ENCODE measurements at regions not wholly inside any gene's neighbourhood (a gene's known extent, or its start where the extent isn't known, plus 50 kb on each side); places are given as distances from the start of the nearest gene placed in this dataset.

- DNase-seq (ENCODE audit: low read depth in 2 of 2): no peak
- TF ChIP-seq EZH2 (IDR thresholded peaks at IDR 0.05; ENCODE audit: low read length, missing control alignments) (no peak), CTCF (conservative IDR thresholded peaks at IDR 0.05 in 1 of 2, IDR thresholded peaks at IDR 0.05 in 1 of 2; ENCODE audit: low read depth in 1 of 2, low read length in 2 of 2) (no peak)
- no peaks in the 10 kb centered on the region for H3K79me2 ChIP-seq (ENCODE audit: control insufficient read depth, insufficient read depth, low read length)
- H3K9ac ChIP-seq (ENCODE audit: insufficient read depth, low read length): no peak overlapping the region
- H3K4me2 ChIP-seq (ENCODE audit: extremely low read depth, insufficient read depth, low read length): no peak overlapping the region
- H3K27ac ChIP-seq (ENCODE audit: insufficient read depth, low read length): no peak overlapping the region
- no peaks in the 10 kb centered on the region for H4K20me1 ChIP-seq (ENCODE audit: control insufficient read depth, extremely low read depth, insufficient read depth, low read length)
- H3K4me1 ChIP-seq (ENCODE audit: control insufficient read depth, extremely low read depth, insufficient read depth, low read length): no peaks in the 10 kb centered on the region
- H3K27me3 ChIP-seq (ENCODE audit: control insufficient read depth, insufficient read depth, low read length): no peaks in the 10 kb centered on the region
- H3K9me3 ChIP-seq (ENCODE audit: control insufficient read depth, insufficient read depth, low read depth, low read length): no peaks in the 10 kb centered on the region
- H3K36me3 ChIP-seq (ENCODE audit: control insufficient read depth, insufficient read depth, low read length): no peaks in the 10 kb centered on the region
- no peak overlapping the region for H3K4me3 ChIP-seq (replicated peaks in 1 of 4; ENCODE audit: control extremely low read depth in 1 of 4, insufficient read depth in 1 of 4, low read depth in 3 of 4, low read length in 4 of 4)
- no peak overlapping the region for H2AFZ ChIP-seq (ENCODE audit: low read length)
These were observed 412.3 kb downstream of the NPHP4 start for GRCh38 chr1:5579966-5580365.

DNA sequence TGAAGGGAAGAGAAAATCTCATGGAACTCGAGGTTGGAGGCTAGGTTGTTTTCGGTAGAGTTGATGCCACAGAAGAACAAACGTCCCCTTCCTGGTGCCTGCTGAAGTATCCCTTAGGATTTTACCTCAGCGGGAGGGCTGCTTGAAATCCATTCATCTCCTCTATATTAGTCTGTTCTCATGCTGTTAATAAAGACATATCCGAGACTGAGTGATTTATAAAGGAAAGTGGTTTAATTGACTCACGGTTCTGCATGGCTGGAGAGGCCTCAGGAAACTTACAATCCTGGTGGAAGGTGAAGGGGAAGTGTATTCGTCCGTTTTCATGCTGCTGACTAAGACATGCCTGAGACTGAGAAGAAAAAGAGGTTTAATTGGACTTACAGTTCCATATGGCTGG, 413.5 kb downstream of the NPHP4 start:
- Histone ChIP-seq H3K4me1 (ENCODE audit: control insufficient read depth, extremely low read depth, insufficient read depth, low read length) (no peaks in the 10 kb centered on the region), H3K9me3 (ENCODE audit: control insufficient read depth, insufficient read depth, low read depth, low read length) (no peaks in the 10 kb centered on the region), H2AFZ (ENCODE audit: low read length) (no peak overlapping the region), H3K27ac (ENCODE audit: insufficient read depth, low read length) (no peak overlapping the region), H3K9ac (ENCODE audit: insufficient read depth, low read length) (no peak overlapping the region), H3K4me2 (ENCODE audit: extremely low read depth, insufficient read depth, low read length) (no peak overlapping the region), H4K20me1 (ENCODE audit: control insufficient read depth, extremely low read depth, insufficient read depth, low read length) (no peaks in the 10 kb centered on the region), H3K36me3 (ENCODE audit: control insufficient read depth, insufficient read depth, low read length) (no peaks in the 10 kb centered on the region), H3K4me3 (replicated peaks in 1 of 4; ENCODE audit: control extremely low read depth in 1 of 4, insufficient read depth in 1 of 4, low read depth in 3 of 4, low read length in 4 of 4) (no peak overlapping the region), H3K79me2 (ENCODE audit: control insufficient read depth, insufficient read depth, low read length) (no peaks in the 10 kb centered on the region), H3K27me3 (ENCODE audit: control insufficient read depth, insufficient read depth, low read length) (no peaks in the 10 kb centered on the region)
- no peak for TF ChIP-seq CTCF (conservative IDR thresholded peaks at IDR 0.05 in 1 of 2, IDR thresholded peaks at IDR 0.05 in 1 of 2; ENCODE audit: low read depth in 1 of 2, low read length in 2 of 2)
- no peak for TF ChIP-seq EZH2 (IDR thresholded peaks at IDR 0.05; ENCODE audit: low read length, missing control alignments)
- DNase-seq (ENCODE audit: low read depth in 2 of 2): no peak

GRCh38 chr1:5577255-5578040, 414.8 kb downstream of the NPHP4 start:
- Histone ChIP-seq H2AFZ (ENCODE audit: low read length) (no peak overlapping the region), H3K36me3 (ENCODE audit: control insufficient read depth, insufficient read depth, low read length) (no peaks in the 10 kb centered on the region), H3K79me2 (ENCODE audit: control insufficient read depth, insufficient read depth, low read length) (no peaks in the 10 kb centered on the region), H3K4me1 (ENCODE audit: control insufficient read depth, extremely low read depth, insufficient read depth, low read length) (no peaks in the 10 kb centered on the region), H3K9me3 (ENCODE audit: control insufficient read depth, insufficient read depth, low read depth, low read length) (no peaks in the 10 kb centered on the region), H3K9ac (ENCODE audit: insufficient read depth, low read length) (no peak overlapping the region), H3K27ac (ENCODE audit: insufficient read depth, low read length) (no peak overlapping the region), H4K20me1 (ENCODE audit: control insufficient read depth, extremely low read depth, insufficient read depth, low read length) (no peaks in the 10 kb centered on the region), H3K4me2 (ENCODE audit: extremely low read depth, insufficient read depth, low read length) (no peak overlapping the region), H3K27me3 (ENCODE audit: control insufficient read depth, insufficient read depth, low read length) (no peaks in the 10 kb centered on the region), H3K4me3 (replicated peaks in 1 of 4; ENCODE audit: control extremely low read depth in 1 of 4, insufficient read depth in 1 of 4, low read depth in 3 of 4, low read length in 4 of 4) (no peak overlapping the region)
- no peak for DNase-seq (ENCODE audit: low read depth in 2 of 2)
- TF ChIP-seq CTCF (conservative IDR thresholded peaks at IDR 0.05 in 1 of 2, IDR thresholded peaks at IDR 0.05 in 1 of 2; ENCODE audit: low read depth in 1 of 2, low read length in 2 of 2) (no peak), EZH2 (IDR thresholded peaks at IDR 0.05; ENCODE audit: low read length, missing control alignments) (no peak)

All from fibroblast of lung (primary cell).